K562 (cell line): ENCODE measurements at regions not wholly inside any gene's neighbourhood (a gene's known extent, or its start where the extent isn't known, plus 50 kb on each side); places are given as distances from the start of the nearest gene placed in this dataset.

ENCODE experiments used
- ATAC-seq: fragments of 200-7000 bp; cut with Tn5 transposase; 3 replicates; pipeline ENCODE4 v1.9.1; 2020; ENCODE audit warnings: moderate library complexity
- BruUV-seq: library from RNA; stranded (reverse); fragments of 400-500 nt; replicated peaks from 2 replicates; lab custom pipeline; 2021; lab: Mats Ljungman, UMichigan
- CTCF ChIA-PET: fragments of 300-600 bp; formaldehyde crosslinking; extraction: SDS; loops from one replicate; lab custom pipeline; 2021; ENCODE audit warnings: low intra/inter-chr PET ratio; lab: Yijun Ruan, JAX
- POLR2A ChIA-PET: fragments of 300-600, 350-650 bp; sonication (Branson Sonifier 250); formaldehyde crosslinking; extraction: SDS; loops from one replicate; lab custom pipeline; 2021; ENCODE audit warnings: antibody characterized with exemption, inconsistent platforms; lab: Yijun Ruan, JAX
- DNase-seq, 4 experiments: peaks; one replicate each; pipeline versions ENCODE4 v3.0.0 to v3.0.0-alpha.2; 2011 to 2018; ENCODE audit warnings: low spot score in 3 of 4, mixed read lengths in 3 of 4; ENCODE audit errors: extremely low read depth in 1 of 4
- FAIRE-seq: peaks from 2 replicates; lab custom pipeline; 2011; peaks lifted over from hg19 to GRCh38; lab: Jason Lieb, UNC
- H2AFZ ChIP-seq: 2 replicates; pipeline ENCODE4 v1.6.0; 2011; ENCODE audit warnings: low read depth, low read length, control low read depth, inconsistent platforms
- H3K27ac ChIP-seq: fragments of 200-600 bp; 3 replicates; pipeline ENCODE4 v1.8.0; 2011; ENCODE audit warnings: low read depth, mild to moderate bottlenecking, control low read depth, inconsistent platforms, low read length, moderate library complexity, mixed read lengths; ENCODE audit errors: extremely low read depth
- H3K27me3 ChIP-seq, 2 experiments: fragments of 300-600 bp in 1 of 2; 2 replicates in 1 of 2; 3 replicates in 1 of 2; pipeline versions ENCODE4 v1.6.0 to v1.8.0; 2011; ENCODE audit warnings: inconsistent platforms in 2 of 2, low read length in 2 of 2, mild to moderate bottlenecking in 1 of 2, mixed read lengths in 1 of 2, moderate library complexity in 1 of 2; ENCODE audit not compliant: control insufficient read depth in 2 of 2, insufficient read depth in 2 of 2
- H3K36me3 ChIP-seq: fragments of 300-600 bp; 3 replicates; pipeline ENCODE4 v1.8.0; 2011; ENCODE audit warnings: mild to moderate bottlenecking, low read length, inconsistent platforms; ENCODE audit not compliant: control insufficient read depth, insufficient read depth
- H3K4me1 ChIP-seq, 2 experiments: fragments of 200-600 bp in 1 of 2; replicated peaks in 1 of 2; 2 replicates in 1 of 2; 3 replicates in 1 of 2; pipeline versions ENCODE4 v1.5.1 to v1.8.0; 2011; ENCODE audit warnings: inconsistent platforms in 2 of 2, low read length in 2 of 2, mild to moderate bottlenecking in 1 of 2, mixed read lengths in 1 of 2, moderate library complexity in 1 of 2; ENCODE audit not compliant: control insufficient read depth in 2 of 2, insufficient read depth in 2 of 2
- H3K4me2 ChIP-seq: 2 replicates; pipeline ENCODE4 v1.6.1; 2011; ENCODE audit warnings: low read length, control low read depth, inconsistent platforms, mixed read lengths; ENCODE audit not compliant: insufficient read depth
- H3K4me3 ChIP-seq: fragments of 200-600 bp; sonication (generic), shearing (Covaris generic); 2 replicates; pipeline ENCODE4 v1.5.1; 2016; ENCODE audit warnings: control low read depth, inconsistent platforms
- H3K79me2 ChIP-seq: fragments of 200-600 bp; 3 replicates; pipeline ENCODE4 v1.8.0; 2011; ENCODE audit warnings: low read length, inconsistent platforms; ENCODE audit not compliant: control insufficient read depth, insufficient read depth
- H3K9ac ChIP-seq, 2 experiments: 2 replicates each; pipeline versions ENCODE4 v1.6.0 to v1.6.1; 2011; ENCODE audit warnings: low read depth in 2 of 2, low read length in 2 of 2, control low read depth in 1 of 2, inconsistent platforms in 1 of 2, mild to moderate bottlenecking in 1 of 2, mixed read lengths in 1 of 2; ENCODE audit not compliant: insufficient read depth in 1 of 2
- H3K9me1 ChIP-seq: one replicate; pipeline ENCODE4 v1.6.0; 2011; ENCODE audit warnings: inconsistent platforms, mild to moderate bottlenecking, low read length, moderate library complexity; ENCODE audit not compliant: control insufficient read depth, insufficient read depth
- H3K9me3 ChIP-seq: replicated peaks from 2 replicates; pipeline ENCODE4 v1.5.1; 2011; ENCODE audit warnings: low read depth, low read length, inconsistent platforms; ENCODE audit not compliant: control insufficient read depth, insufficient read depth
- H4K20me1 ChIP-seq: replicated peaks from 2 replicates; pipeline ENCODE4 v1.6.1; 2011; ENCODE audit warnings: low read length, inconsistent platforms, mixed read lengths; ENCODE audit not compliant: control insufficient read depth, insufficient read depth
- CHD2 ChIP-seq: IDR thresholded peaks from 2 replicates; pipeline ENCODE4 v1.6.1; 2011; ENCODE audit warnings: low read depth, low read length
- CREB3 ChIP-seq: fragments of 450-650 bp; conservative IDR thresholded peaks from 2 replicates; pipeline ENCODE4 v1.6.1; 2016; ENCODE audit warnings: missing genetic modification characterization, low read depth, mild to moderate bottlenecking, missing compliant biosample characterization, moderate library complexity
- CREB3L1 ChIP-seq: fragments of 450-650 bp; IDR thresholded peaks from 2 replicates; pipeline ENCODE4 v1.6.1; 2014; ENCODE audit warnings: low read depth, mild to moderate bottlenecking, moderate library complexity, borderline replicate concordance
- ETV1 ChIP-seq: fragments of 450-650 bp; conservative IDR thresholded peaks from 2 replicates; pipeline ENCODE4 v1.6.1; 2016; ENCODE audit warnings: missing genetic modification characterization, control low read depth, low read depth, missing compliant biosample characterization
- FOXJ3 ChIP-seq: sonication (generic); formaldehyde crosslinking; IDR thresholded peaks from 2 replicates; pipeline ENCODE4 v1.4.0; 2020; ENCODE audit warnings: mild to moderate bottlenecking, missing genetic modification reagents
- HDAC1 ChIP-seq, 2 experiments: fragments of 450-650 bp; IDR thresholded peaks; 2 replicates each; pipeline ENCODE4 v1.6.1; 2016 to 2017; ENCODE audit warnings: inconsistent platforms in 1 of 2, mild to moderate bottlenecking in 1 of 2, moderate library complexity in 1 of 2
- NKRF ChIP-seq: fragments of 450-650 bp; IDR thresholded peaks from 2 replicates; pipeline ENCODE4 v1.6.1; 2016; ENCODE audit warnings: borderline replicate concordance
- POLR2A ChIP-seq: fragments of 450-650 bp; conservative IDR thresholded peaks from 2 replicates; pipeline ENCODE4 v1.6.1; 2016
- SRSF7 ChIP-seq: fragments of 200-400 bp; formaldehyde crosslinking; optimal IDR thresholded peaks from 2 replicates; pipeline ENCODE3; 2017; ENCODE audit warnings: mild to moderate bottlenecking, low read depth, low read length
- ZEB2 ChIP-seq: fragments of 450-650 bp; IDR thresholded peaks from 2 replicates; pipeline ENCODE4 v1.6.1; 2016
- ZNF584 ChIP-seq: fragments of 200-800 bp; sonication (Bioruptor generic); IDR thresholded peaks from 2 replicates; pipeline ENCODE4 v1.6.1; 2016; ENCODE audit warnings: low read depth, mild to moderate bottlenecking, missing genetic modification characterization, missing compliant biosample characterization
- ZNF79 ChIP-seq: fragments of 250-450 bp; sonication (Bioruptor Pico); IDR thresholded peaks from 2 replicates; pipeline ENCODE4 v1.4.0; 2020; ENCODE audit warnings: low read depth, mild to moderate bottlenecking, moderate library complexity
- WGBS: fragments of 100-300 bp; shearing (Covaris generic); methylation state at CpG from one replicate; pipeline ENCODE4 v1.1.6; 2016; ENCODE audit warnings: low coverage, mixed read lengths; ENCODE audit not compliant: insufficient coverage; ENCODE audit errors: missing lambda C conversion rate; 5-methylcytosine and 5-hydroxymethylcytosine counted together
- in situ Hi-C: fragments of 300-500 bp; cut with MboI; formaldehyde crosslinking; loops from 4 replicates; pipeline ENCODE4 v1.15.0; 2018; ENCODE audit warnings: inconsistent platforms, mixed read lengths
- intact Hi-C: fragments of 100-400 bp; cut with micrococcal nuclease; formaldehyde crosslinking; loops from 2 replicates; pipeline ENCODE4 v1.14.2; 2022

GRCh38 chr6:92362404-92362803 is 1057.0 kb downstream of the EPHA7 start:
- H2AFZ ChIP-seq = no peak overlapping the region
- CTCF ChIA-PET = no interaction called here
- no peaks in the 10 kb centered on the region for H3K36me3 ChIP-seq
- no peak overlapping the region for H3K4me2 ChIP-seq
- intact Hi-C loops = no loop called here
- FAIRE-seq (no peak), ATAC-seq (no peak)
- H3K79me2 ChIP-seq = no peaks in the 10 kb centered on the region
- no peak overlapping the region for H3K27ac ChIP-seq
- no TSS peak for BruUV-seq
- H4K20me1 ChIP-seq = no peaks in the 10 kb centered on the region
- H3K4me1 ChIP-seq = no peaks in the 10 kb centered on the region
- no peaks in the 10 kb centered on the region for H3K27me3 ChIP-seq
- H3K4me3 ChIP-seq = no peak overlapping the region
- no peak overlapping the region for H3K9ac ChIP-seq
- TF ChIP-seq CREB3 = no peak
- TF ChIP-seq POLR2A = no peak
- TF ChIP-seq ZEB2 = no peak
- no peak for TF ChIP-seq CREB3L1
- TF ChIP-seq NKRF = no peak
- TF ChIP-seq CHD2 = no peak
- no peak for TF ChIP-seq ETV1 (tag)
- no peak for TF ChIP-seq ZNF584
- no peak for TF ChIP-seq HDAC1 (IDR thresholded peaks at IDR 0.05)
- TF ChIP-seq FOXJ3 = no peak
- TF ChIP-seq ZNF79 (CRISPR knock-in tag) = no peak
- TF ChIP-seq SRSF7 = no peak
- TF ChIP-seq, all 486 proteins: peak for 0
- no peaks in the 10 kb centered on the region for H3K9me1 ChIP-seq
- in situ Hi-C loops = no loop called here
- 3% methylated on average over 5 of the region's 5 CpGs for WGBS
- no peaks in the 10 kb centered on the region for H3K9me3 ChIP-seq
- POLR2A ChIA-PET = no interaction called here
- DNase-seq = no peak
